B cell (primary cell): ENCODE measurements at regions not wholly inside any gene's neighbourhood (a gene's known extent, or its start where the extent isn't known, plus 50 kb on each side); places are given as distances from the start of the nearest gene placed in this dataset.

Experiments used
- CTCF ChIP-seq: fragments of 200-600 bp; IDR thresholded peaks from one replicate; pipeline ENCODE4 v1.8.0; 2022; ENCODE audit warnings: antibody characterized with exemption, mild to moderate bottlenecking
- EZH2 ChIP-seq: IDR thresholded peaks from 2 replicates; pipeline ENCODE4 v1.6.1; 2012; ENCODE audit warnings: borderline replicate concordance, low read depth, mild to moderate bottlenecking, moderate library complexity, low read length; ENCODE audit not compliant: insufficient read depth, poor library complexity, severe bottlenecking

- TF ChIP-seq CTCF (no peak), EZH2 (no peak)
These were observed 467.6 kb downstream of the KIF4B start for GRCh38 chr5:155481182-155481581.
